HG03196 (cell line): ENCODE measurements at regions not wholly inside any gene's neighbourhood (a gene's known extent, or its start where the extent isn't known, plus 50 kb on each side); places are given as distances from the start of the nearest gene placed in this dataset.
"Not testable (repeated sequence)": the region's sequence is repeated elsewhere in the genome, so short reads cannot be mapped to it uniquely, and the experiment has no call there.

ENCODE experiments used
- ATAC-seq: cut with Tn5 transposase; IDR thresholded peaks from one replicate; pipeline ENCODE4 v1.9.1; 2021; ENCODE audit not compliant: unreplicated experiment

GRCh38 chr7:108627476-108628051 is 57.9 kb downstream of the DNAJB9 start:
- ATAC-seq: no peak

- no peak for ATAC-seq
Observed at GRCh38 chr7:108628678-108629077, 59.0 kb downstream of the DNAJB9 start.

- no peak for ATAC-seq
Observed at GRCh38 chr7:108629651-108630400, 60.2 kb downstream of the DNAJB9 start.

GRCh38 chr7:108634036-108634435 is 64.4 kb downstream of the DNAJB9 start:
- ATAC-seq: no peak

GRCh38 chr7:108634535-108634934 is 64.9 kb downstream of the DNAJB9 start:
- no peak for ATAC-seq

GRCh38 chr7:108637049-108637621 is 67.5 kb downstream of the DNAJB9 start:
- no peak for ATAC-seq

GRCh38 chr7:108642126-108642525 is 72.5 kb downstream of the DNAJB9 start:
- no peak for ATAC-seq

GRCh38 chr7:108643136-108643535 is 73.5 kb downstream of the DNAJB9 start:
- ATAC-seq: no peak

- no peak for ATAC-seq
Observed at GRCh38 chr7:108648989-108649388, 79.3 kb downstream of the DNAJB9 start.

GRCh38 chr7:108650467-108650866 is 80.8 kb downstream of the DNAJB9 start:
- no peak for ATAC-seq

GRCh38 chr7:108652886-108653285 is 83.2 kb downstream of the DNAJB9 start:
- ATAC-seq: no peak

- ATAC-seq: no peak
Observed at GRCh38 chr7:108653526-108653925, 83.9 kb downstream of the DNAJB9 start.

- ATAC-seq: not testable (repeated sequence)
Observed at GRCh38 chr7:108657140-108657726, 87.6 kb downstream of the DNAJB9 start.

- ATAC-seq: no peak
Observed at GRCh38 chr7:108659261-108659660, 89.6 kb downstream of the DNAJB9 start.

- no peak for ATAC-seq
Observed at GRCh38 chr7:108659867-108660266, 90.2 kb downstream of the DNAJB9 start.

- ATAC-seq: no peak
Observed at GRCh38 chr7:108660465-108660864, 90.8 kb downstream of the DNAJB9 start.

GRCh38 chr7:108662783-108663362 is 93.2 kb downstream of the DNAJB9 start:
- ATAC-seq: no peak

GRCh38 chr7:108663701-108664100 is 94.0 kb downstream of the DNAJB9 start:
- no peak for ATAC-seq

GRCh38 chr7:108667216-108667615 is 97.5 kb downstream of the DNAJB9 start:
- ATAC-seq: no peak

GRCh38 chr7:108669958-108670357 is 100.3 kb downstream of the DNAJB9 start:
- ATAC-seq: no peak

- ATAC-seq: not testable (repeated sequence)
Observed at GRCh38 chr7:108673699-108674098, 104.0 kb downstream of the DNAJB9 start.

- no peak for ATAC-seq
Observed at GRCh38 chr7:108684629-108685028, 115.0 kb downstream of the DNAJB9 start.
